Activated CD4-positive, alpha-beta T cell treated with anti-CD3 and anti-CD28 coated beads, Interleukin-2, amount 10 ng/mL, durations not matched to agents 7 days and 5 days (primary cell): ENCODE measurements at regions not wholly inside any gene's neighbourhood (a gene's known extent, or its start where the extent isn't known, plus 50 kb on each side); places are given as distances from the start of the nearest gene placed in this dataset.

Experiments used
- CTCF ChIA-PET: fragments of 350-600 bp; sonication (Branson Sonifier 250); formaldehyde crosslinking; loops from one replicate; lab custom pipeline; 2021; ENCODE audit warnings: antibody characterized with exemption; lab: Charles Lee
- POLR2A ChIA-PET: fragments of 350-600 bp; sonication (Branson Sonifier 250); formaldehyde crosslinking; loops from one replicate; lab custom pipeline; 2021; ENCODE audit warnings: antibody characterized with exemption; lab: Charles Lee
- DNase-seq: peaks from one replicate; pipeline ENCODE4 v3.0.0-alpha.2; 2020
- H3K27ac Mint-ChIP-seq: one replicate; pipeline ENCODE4 v1.8.0; 2021; ENCODE audit warnings: mild to moderate bottlenecking, moderate library complexity, mixed read lengths
- H3K27me3 Mint-ChIP-seq: one replicate; pipeline ENCODE4 v1.8.0; 2021; ENCODE audit warnings: mixed read lengths
- H3K36me3 Mint-ChIP-seq: one replicate; pipeline ENCODE4 v1.8.0; 2021; ENCODE audit warnings: low read depth, mixed read lengths
- H3K4me1 Mint-ChIP-seq: one replicate; pipeline ENCODE4 v1.8.0; 2021; ENCODE audit warnings: mixed read lengths
- H3K4me3 Mint-ChIP-seq: one replicate; pipeline ENCODE4 v1.8.0; 2021; ENCODE audit warnings: mild to moderate bottlenecking, moderate library complexity, mixed read lengths
- H3K9me3 Mint-ChIP-seq: one replicate; pipeline ENCODE4 v1.8.0; 2021; ENCODE audit warnings: mixed read lengths

- DNase-seq, result no peak
- Mint-ChIP-seq H3K9me3 (no peaks in the 10 kb centered on the region), H3K4me1 (no peaks in the 10 kb centered on the region), H3K36me3 (no peaks in the 10 kb centered on the region), H3K4me3 (no peak overlapping the region), H3K27me3 (peaks cover 2% of the 10 kb centered on the region), H3K27ac (no peak overlapping the region)
- ChIA-PET CTCF (no interaction called here), POLR2A (no interaction called here)
Observed at GRCh38 chr1:221494670-221495069, 247.2 kb downstream of the DUSP10 start.

- no peaks in the 10 kb centered on the region for H3K9me3 Mint-ChIP-seq
- peaks cover 2% of the 10 kb centered on the region for H3K27me3 Mint-ChIP-seq
- H3K36me3 Mint-ChIP-seq, result no peaks in the 10 kb centered on the region
- H3K27ac Mint-ChIP-seq, result no peak overlapping the region
- no peak overlapping the region for H3K4me3 Mint-ChIP-seq
- ChIA-PET CTCF (no interaction called here), POLR2A (no interaction called here)
- H3K4me1 Mint-ChIP-seq, result no peaks in the 10 kb centered on the region
- no peak for DNase-seq
Observed at GRCh38 chr1:221497046-221497445, 244.8 kb downstream of the DUSP10 start.

DNA sequence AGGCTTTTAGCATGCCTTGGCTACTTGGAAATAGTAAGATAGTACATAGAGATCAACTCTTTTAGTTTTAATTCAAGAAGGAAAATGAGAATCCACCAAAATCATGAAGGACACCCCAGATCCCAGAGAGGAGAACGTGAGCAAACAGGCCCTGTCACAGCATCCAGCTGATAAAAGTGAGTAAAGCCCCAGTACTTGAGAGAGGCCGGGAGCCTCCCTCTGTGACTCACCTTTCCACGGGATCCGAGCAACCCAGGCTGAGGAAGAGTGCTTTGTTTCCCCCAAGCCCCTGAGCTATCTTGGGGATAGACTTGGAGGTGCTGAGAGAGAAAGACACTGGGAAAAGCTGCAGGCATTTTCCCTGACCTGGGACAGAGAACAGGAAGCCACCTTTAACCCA lies 238.6 kb downstream of the DUSP10 start:
- POLR2A ChIA-PET, result no interaction called here
- CTCF ChIA-PET, result no interaction called here
- Mint-ChIP-seq H3K4me3 (no peak overlapping the region), H3K27ac (no peak overlapping the region), H3K27me3 (peaks cover 4% of the 10 kb centered on the region), H3K4me1 (no peaks in the 10 kb centered on the region), H3K9me3 (peaks cover 11% of the 10 kb centered on the region), H3K36me3 (peaks cover 3% of the 10 kb centered on the region)
- DNase-seq, result no peak

DNA sequence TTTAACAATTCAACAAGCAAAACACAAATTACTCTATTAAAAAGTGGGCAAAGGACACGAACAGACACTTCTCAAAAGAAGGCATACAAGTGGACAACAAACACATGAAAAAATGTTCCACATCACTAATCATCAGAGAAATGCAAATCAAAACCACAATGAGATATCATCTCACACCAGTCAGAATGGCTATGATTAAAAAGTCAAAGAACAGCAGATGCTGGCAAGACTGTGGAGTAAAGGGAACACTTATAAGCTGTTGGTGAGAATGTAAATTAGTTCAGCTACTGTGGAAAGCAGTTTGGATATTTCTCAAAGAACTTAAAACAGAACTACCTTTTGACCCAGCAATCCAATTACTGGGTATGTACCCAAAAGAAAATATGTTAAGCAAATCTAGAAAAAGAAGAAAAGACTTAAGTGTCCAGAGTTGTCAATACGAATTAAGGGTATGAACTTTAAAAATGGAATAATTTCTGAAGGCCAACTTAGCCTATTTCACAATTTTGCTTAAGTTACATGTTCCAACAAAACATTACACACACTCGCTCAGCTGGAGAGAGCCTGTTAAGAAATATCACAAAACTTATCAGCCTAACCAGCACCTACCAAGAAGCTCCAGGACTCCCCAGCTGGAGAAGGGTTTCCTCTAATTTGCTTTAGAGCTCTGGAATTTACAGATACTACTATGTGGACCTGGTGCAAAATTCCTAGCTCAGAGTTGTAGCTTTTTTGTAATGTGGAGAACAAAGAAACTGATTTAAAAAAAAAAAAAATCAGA lies 232.1 kb downstream of the DUSP10 start:
- no peak for DNase-seq
- Mint-ChIP-seq H3K27ac (no peak overlapping the region), H3K4me3 (no peak overlapping the region), H3K9me3 (peaks cover 11% of the 10 kb centered on the region), H3K27me3 (peaks cover 9% of the 10 kb centered on the region), H3K4me1 (no peaks in the 10 kb centered on the region), H3K36me3 (peaks cover 3% of the 10 kb centered on the region)
- POLR2A ChIA-PET, result interaction anchor here (0.6 kb wide), 1 partner anchor 56 kb away, joined by 3 read pairs; no protein-coding TSS in a partner anchor
- CTCF ChIA-PET, result no interaction called here

GRCh38 chr1:221510793-221511503 lies 230.9 kb downstream of the DUSP10 start:
- POLR2A ChIA-PET, result interaction anchor here (0.6 kb wide), 1 partner anchor 55 kb away, joined by 3 read pairs; no protein-coding TSS in a partner anchor
- H3K4me1 Mint-ChIP-seq, result no peaks in the 10 kb centered on the region
- H3K9me3 Mint-ChIP-seq, result peaks cover 3% of the 10 kb centered on the region
- H3K27ac Mint-ChIP-seq, result no peak overlapping the region
- no peak overlapping the region for H3K4me3 Mint-ChIP-seq
- no peaks in the 10 kb centered on the region for H3K36me3 Mint-ChIP-seq
- DNase-seq, result no peak
- peaks cover 7% of the 10 kb centered on the region for H3K27me3 Mint-ChIP-seq
- CTCF ChIA-PET, result no interaction called here

DNA sequence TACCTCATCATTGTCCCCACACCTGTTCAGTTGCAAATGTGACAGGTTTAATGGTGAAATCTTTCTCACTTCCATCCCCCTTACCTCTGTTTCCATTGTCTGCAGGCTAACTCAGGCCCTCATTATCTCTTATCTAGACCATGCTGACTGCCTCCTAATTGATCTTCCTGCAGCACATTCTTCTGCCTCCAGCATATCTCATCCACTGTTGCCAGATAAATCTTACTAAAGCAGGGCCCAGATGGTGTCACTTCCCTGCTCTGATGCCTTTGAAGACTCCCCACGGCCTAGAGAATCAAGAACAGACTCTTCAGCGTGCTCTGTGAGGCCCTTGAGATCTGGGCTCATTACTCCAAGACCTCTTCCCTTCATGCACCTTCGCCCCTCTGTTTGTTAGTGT lies 230.1 kb downstream of the DUSP10 start:
- Mint-ChIP-seq H3K36me3 (no peaks in the 10 kb centered on the region), H3K27me3 (peaks cover 7% of the 10 kb centered on the region), H3K4me3 (no peak overlapping the region), H3K9me3 (peaks cover 3% of the 10 kb centered on the region), H3K27ac (no peak overlapping the region), H3K4me1 (no peaks in the 10 kb centered on the region)
- CTCF ChIA-PET, result no interaction called here
- DNase-seq, result no peak
- POLR2A ChIA-PET, result no interaction called here

GRCh38 chr1:221514806-221515205 lies 227.1 kb downstream of the DUSP10 start:
- no peaks in the 10 kb centered on the region for H3K27me3 Mint-ChIP-seq
- H3K4me1 Mint-ChIP-seq, result no peaks in the 10 kb centered on the region
- POLR2A ChIA-PET, result no interaction called here
- H3K36me3 Mint-ChIP-seq, result no peaks in the 10 kb centered on the region
- H3K27ac Mint-ChIP-seq, result no peak overlapping the region
- no peak for DNase-seq
- no peak overlapping the region for H3K4me3 Mint-ChIP-seq
- no peaks in the 10 kb centered on the region for H3K9me3 Mint-ChIP-seq
- CTCF ChIA-PET, result no interaction called here

- no peak for DNase-seq
- Mint-ChIP-seq H3K27me3 (no peaks in the 10 kb centered on the region), H3K4me3 (no peak overlapping the region), H3K36me3 (no peaks in the 10 kb centered on the region), H3K9me3 (no peaks in the 10 kb centered on the region), H3K4me1 (no peaks in the 10 kb centered on the region), H3K27ac (no peak overlapping the region)
- CTCF ChIA-PET, result no interaction called here
- POLR2A ChIA-PET, result no interaction called here
Observed at GRCh38 chr1:221515496-221515895, 226.4 kb downstream of the DUSP10 start.

GRCh38 chr1:221517961-221518360 lies 223.9 kb downstream of the DUSP10 start:
- no peak overlapping the region for H3K27ac Mint-ChIP-seq
- POLR2A ChIA-PET, result no interaction called here
- no peaks in the 10 kb centered on the region for H3K36me3 Mint-ChIP-seq
- DNase-seq, result no peak
- no peak overlapping the region for H3K4me3 Mint-ChIP-seq
- CTCF ChIA-PET, result interaction anchor here (1.3 kb wide), 1 partner anchor 10 kb away, joined by 3 read pairs; no protein-coding TSS in a partner anchor
- no peaks in the 10 kb centered on the region for H3K9me3 Mint-ChIP-seq
- H3K4me1 Mint-ChIP-seq, result peaks cover 7% of the 10 kb centered on the region
- no peaks in the 10 kb centered on the region for H3K27me3 Mint-ChIP-seq

GRCh38 chr1:221520250-221520649 lies 221.6 kb downstream of the DUSP10 start:
- POLR2A ChIA-PET, result interaction anchor here (0.7 kb wide), 1 partner anchor 258 kb away, joined by 5 read pairs; no protein-coding TSS in a partner anchor
- CTCF ChIA-PET, result no interaction called here

GRCh38 chr1:221521686-221522085 lies 220.2 kb downstream of the DUSP10 start:
- ChIA-PET POLR2A (no interaction called here), CTCF (no interaction called here)
- Mint-ChIP-seq H3K4me1 (peaks cover 7% of the 10 kb centered on the region), H3K27ac (no peak overlapping the region), H3K27me3 (no peaks in the 10 kb centered on the region), H3K36me3 (no peaks in the 10 kb centered on the region), H3K4me3 (no peak overlapping the region), H3K9me3 (peaks cover 2% of the 10 kb centered on the region)
- DNase-seq, result no peak

More at GRCh38 chr1:221520250-221520649, 221.6 kb downstream of the DUSP10 start:
- DNase-seq, result no peak
- Mint-ChIP-seq H3K27me3 (no peaks in the 10 kb centered on the region), H3K27ac (no peak overlapping the region), H3K4me1 (peaks cover 7% of the 10 kb centered on the region), H3K9me3 (peaks cover 2% of the 10 kb centered on the region), H3K4me3 (no peak overlapping the region), H3K36me3 (no peaks in the 10 kb centered on the region)

DNA sequence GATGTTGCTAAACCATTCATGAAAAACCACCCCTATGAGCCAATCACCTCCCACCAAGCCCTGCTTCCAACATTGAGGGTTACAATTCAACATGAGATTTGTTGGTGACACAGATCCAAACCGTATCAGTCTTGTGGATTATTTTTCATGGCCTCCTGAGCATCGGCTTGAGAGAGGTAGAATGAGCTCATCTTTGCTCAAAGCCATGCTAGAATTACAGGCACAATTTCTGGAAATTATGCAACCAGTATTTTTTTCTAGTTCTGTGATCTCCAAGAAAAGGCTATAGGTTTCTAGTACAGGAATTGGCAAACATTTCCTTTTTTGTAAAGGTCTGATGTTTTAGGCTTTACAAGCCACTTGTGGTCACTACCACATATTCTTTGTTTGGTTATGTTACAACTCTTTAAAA lies 219.4 kb downstream of the DUSP10 start:
- Mint-ChIP-seq H3K36me3 (no peaks in the 10 kb centered on the region), H3K27ac (no peak overlapping the region), H3K4me1 (peaks cover 7% of the 10 kb centered on the region), H3K4me3 (no peak overlapping the region), H3K9me3 (peaks cover 2% of the 10 kb centered on the region), H3K27me3 (no peaks in the 10 kb centered on the region)
- ChIA-PET CTCF (no interaction called here), POLR2A (no interaction called here)
- DNase-seq, result no peak

DNA sequence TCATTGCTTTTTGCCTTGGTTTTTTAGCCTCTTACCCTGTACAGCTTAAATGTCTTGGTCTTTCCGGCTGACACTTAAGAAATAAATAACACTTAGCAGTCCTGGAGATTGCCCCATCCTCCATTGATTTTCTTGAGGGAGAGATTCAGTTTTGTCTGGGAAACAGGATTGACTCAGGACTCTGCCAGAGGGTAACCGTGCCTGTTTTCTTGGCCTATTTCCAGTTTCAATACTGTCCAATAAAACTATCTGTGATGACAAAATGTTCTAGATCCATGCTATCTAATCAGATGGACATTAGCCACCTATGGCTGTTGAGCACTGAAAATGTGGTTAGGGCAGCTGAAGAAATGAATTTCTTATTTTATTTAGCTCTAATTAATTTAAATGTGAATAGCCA lies 216.1 kb downstream of the DUSP10 start:
- H3K4me3 Mint-ChIP-seq, result no peak overlapping the region
- H3K27ac Mint-ChIP-seq, result no peak overlapping the region
- H3K36me3 Mint-ChIP-seq, result no peaks in the 10 kb centered on the region
- H3K9me3 Mint-ChIP-seq, result peaks cover 2% of the 10 kb centered on the region
- no peak for DNase-seq
- H3K4me1 Mint-ChIP-seq, result peaks cover 7% of the 10 kb centered on the region
- peaks cover 2% of the 10 kb centered on the region for H3K27me3 Mint-ChIP-seq
- POLR2A ChIA-PET, result no interaction called here
- CTCF ChIA-PET, result no interaction called here
